SK-N-SH (cell line): ENCODE measurements at regions not wholly inside any gene's neighbourhood (a gene's known extent, or its start where the extent isn't known, plus 50 kb on each side); places are given as distances from the start of the nearest gene placed in this dataset.

ENCODE experiments used
- CTCF ChIP-seq: fragments of 200-600 bp; sonication (generic); IDR thresholded peaks from 2 replicates; pipeline ENCODE4 v1.6.1; 2017; ENCODE audit warnings: antibody characterized with exemption, mild to moderate bottlenecking, moderate library complexity
- NRF1 ChIP-seq: IDR thresholded peaks from 2 replicates; pipeline ENCODE4 v1.6.1; 2012; ENCODE audit warnings: low read depth, mild to moderate bottlenecking, low read length

GRCh38 chr3:157605356-157605755 is 102.1 kb upstream of the VEPH1 start:
- TF ChIP-seq CTCF (no peak), NRF1 (no peak)
